ENCODE measurements at regions not wholly inside any gene's neighbourhood (a gene's known extent, or its start where the extent isn't known, plus 50 kb on each side); places are given as distances from the start of the nearest gene placed in this dataset.

DNA sequence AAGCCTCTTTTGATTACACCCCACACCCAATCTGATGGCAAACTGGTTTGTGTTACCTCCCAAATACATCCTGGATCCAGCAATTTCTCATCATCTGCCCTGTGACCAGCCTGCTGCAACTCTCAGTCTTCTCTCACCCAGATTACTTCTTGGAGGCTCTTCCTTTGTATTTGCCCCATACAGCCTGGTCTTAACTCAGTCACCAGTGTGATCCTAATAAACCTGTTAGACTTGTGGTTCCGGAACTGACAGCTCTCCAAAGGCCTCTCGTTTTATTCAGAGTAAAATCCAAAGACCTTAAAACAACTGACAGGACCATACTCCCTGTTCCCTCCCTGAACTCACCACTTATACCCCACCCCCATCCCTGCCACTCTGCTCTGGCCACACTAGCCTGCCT is 228.2 kb upstream of the PAPPA start:
- TF ChIP-seq CTCF (IDR thresholded peaks at IDR 0.05): no peak
- Mint-ChIP-seq H3K36me3 (ENCODE audit: unreplicated experiment) (no peaks in the 10 kb centered on the region), H3K27ac (ENCODE audit: unreplicated experiment) (no peak overlapping the region), H3K4me1 (ENCODE audit: unreplicated experiment) (peaks cover 10% of the 10 kb centered on the region), H3K4me3 (ENCODE audit: unreplicated experiment) (no peak overlapping the region), H3K27me3 (ENCODE audit: unreplicated experiment) (no peaks in the 10 kb centered on the region), H3K9me3 (ENCODE audit: unreplicated experiment) (no peaks in the 10 kb centered on the region)
- no peak for DNase-seq (ENCODE audit: extremely low spot score, unreplicated experiment)

DNA sequence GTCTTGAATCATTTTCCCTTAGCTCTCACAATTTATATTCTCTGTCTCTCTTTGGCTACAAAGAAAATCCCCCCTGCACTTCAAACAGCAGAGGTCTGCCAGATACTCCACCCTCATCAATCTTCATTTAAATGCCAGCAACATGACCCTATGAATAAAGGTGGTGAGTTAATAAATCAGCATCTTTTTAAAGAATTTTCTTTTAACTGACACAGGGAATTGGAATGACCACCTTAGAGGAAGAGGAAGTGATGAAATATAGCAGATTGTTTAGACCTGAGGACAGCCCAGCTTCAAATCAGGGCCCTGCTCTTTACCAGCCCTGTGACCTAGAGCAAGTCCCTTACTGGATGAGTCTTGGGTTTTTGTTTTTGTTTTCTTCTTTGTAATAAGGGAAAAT is 223.1 kb upstream of the PAPPA start:
- no peaks in the 10 kb centered on the region for H3K36me3 Mint-ChIP-seq (ENCODE audit: unreplicated experiment)
- no peak overlapping the region for H3K4me3 Mint-ChIP-seq (ENCODE audit: unreplicated experiment)
- H3K27me3 Mint-ChIP-seq (ENCODE audit: unreplicated experiment): no peaks in the 10 kb centered on the region
- no peak overlapping the region for H3K27ac Mint-ChIP-seq (ENCODE audit: unreplicated experiment)
- no peaks in the 10 kb centered on the region for H3K4me1 Mint-ChIP-seq (ENCODE audit: unreplicated experiment)
- peaks cover 3% of the 10 kb centered on the region for H3K9me3 Mint-ChIP-seq (ENCODE audit: unreplicated experiment)
- TF ChIP-seq CTCF (IDR thresholded peaks at IDR 0.05): no peak
- DNase-seq (ENCODE audit: extremely low spot score, unreplicated experiment): no peak

DNA sequence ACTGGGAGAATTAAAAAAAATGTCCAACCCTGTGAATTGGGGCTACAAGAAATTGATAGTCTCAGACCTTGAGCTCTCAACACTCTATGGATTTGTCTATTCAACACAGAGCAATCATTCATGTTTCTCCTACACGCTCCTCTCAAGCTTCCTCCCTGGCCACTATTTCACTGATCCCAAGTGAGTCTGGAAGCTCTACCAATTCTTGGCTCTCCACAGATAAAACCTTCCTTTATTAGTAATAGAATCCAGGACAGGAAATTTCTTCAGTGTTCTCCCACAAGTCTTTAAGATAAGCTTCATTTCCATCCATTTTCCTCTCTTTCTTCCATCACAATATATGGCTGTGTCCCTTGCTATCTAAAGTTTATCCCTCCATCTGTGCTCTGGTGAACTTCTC is 215.1 kb upstream of the PAPPA start:
- Mint-ChIP-seq H3K27ac (ENCODE audit: unreplicated experiment) (no peak overlapping the region), H3K36me3 (ENCODE audit: unreplicated experiment) (no peaks in the 10 kb centered on the region), H3K9me3 (ENCODE audit: unreplicated experiment) (peaks cover 8% of the 10 kb centered on the region), H3K4me3 (ENCODE audit: unreplicated experiment) (no peak overlapping the region), H3K27me3 (ENCODE audit: unreplicated experiment) (no peaks in the 10 kb centered on the region), H3K4me1 (ENCODE audit: unreplicated experiment) (peaks cover 31% of the 10 kb centered on the region)
- no peak for DNase-seq (ENCODE audit: extremely low spot score, unreplicated experiment)
- TF ChIP-seq CTCF (IDR thresholded peaks at IDR 0.05): no peak

GRCh38 chr9:115939065-115939765 is 214.4 kb upstream of the PAPPA start:
- Mint-ChIP-seq H3K27me3 (ENCODE audit: unreplicated experiment) (no peaks in the 10 kb centered on the region), H3K27ac (ENCODE audit: unreplicated experiment) (no peak overlapping the region), H3K4me1 (ENCODE audit: unreplicated experiment) (peaks cover 38% of the 10 kb centered on the region), H3K9me3 (ENCODE audit: unreplicated experiment) (peaks cover 8% of the 10 kb centered on the region), H3K36me3 (ENCODE audit: unreplicated experiment) (no peaks in the 10 kb centered on the region), H3K4me3 (ENCODE audit: unreplicated experiment) (no peak overlapping the region)
- no peak for TF ChIP-seq CTCF (IDR thresholded peaks at IDR 0.05)
- DNase-seq (ENCODE audit: extremely low spot score, unreplicated experiment): no peak

DNA sequence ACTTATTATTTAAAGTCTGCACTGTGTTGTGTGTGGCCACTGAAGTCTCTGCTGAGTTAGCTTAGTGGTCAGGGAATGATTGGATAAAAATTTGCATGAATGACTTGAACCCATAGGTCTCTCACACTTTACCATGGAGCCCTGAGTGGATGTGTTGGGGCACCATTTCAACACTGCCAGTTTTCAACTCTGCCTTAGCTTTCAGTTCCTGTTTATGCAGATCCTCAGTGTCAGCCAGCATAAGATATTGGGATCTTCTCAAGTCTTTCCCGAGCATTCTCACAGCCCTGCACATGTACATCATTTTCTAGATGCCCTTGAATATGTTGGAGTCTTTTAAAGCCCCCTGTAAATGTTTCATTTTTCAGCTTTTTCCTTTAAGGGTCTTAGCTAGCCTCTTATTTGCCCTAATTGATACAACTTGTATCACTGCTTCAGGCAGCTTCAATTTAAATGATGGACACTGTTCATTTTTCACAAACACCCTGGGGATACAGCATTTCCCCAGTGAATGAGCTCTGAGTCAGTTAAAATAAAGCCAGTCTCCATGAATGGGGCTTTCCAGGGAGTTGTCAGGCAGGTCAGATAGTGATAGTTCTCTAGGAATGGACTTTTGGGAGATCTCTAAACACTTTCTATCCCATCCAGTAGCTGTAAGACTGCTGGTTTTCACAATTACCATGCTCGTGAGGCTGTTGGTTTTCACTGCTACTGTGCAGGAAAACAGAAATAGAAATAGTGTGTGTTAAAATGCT is 211.9 kb upstream of the PAPPA start:
- Mint-ChIP-seq H3K36me3 (ENCODE audit: unreplicated experiment) (no peaks in the 10 kb centered on the region), H3K4me3 (ENCODE audit: unreplicated experiment) (no peak overlapping the region), H3K27me3 (ENCODE audit: unreplicated experiment) (no peaks in the 10 kb centered on the region), H3K9me3 (ENCODE audit: unreplicated experiment) (peaks cover 3% of the 10 kb centered on the region), H3K27ac (ENCODE audit: unreplicated experiment) (peak overlapping the region; percentile 98), H3K4me1 (ENCODE audit: unreplicated experiment) (peaks cover 51% of the 10 kb centered on the region)
- TF ChIP-seq CTCF (IDR thresholded peaks at IDR 0.05): no peak
- DNase-seq (ENCODE audit: extremely low spot score, unreplicated experiment): no peak
